HG02870 (cell line): ENCODE measurements at regions not wholly inside any gene's neighbourhood (a gene's known extent, or its start where the extent isn't known, plus 50 kb on each side); places are given as distances from the start of the nearest gene placed in this dataset.
"Not testable (repeated sequence)": the region's sequence is repeated elsewhere in the genome, so short reads cannot be mapped to it uniquely, and the experiment has no call there.

ENCODE experiments used
- ATAC-seq: cut with Tn5 transposase; IDR thresholded peaks from one replicate; pipeline ENCODE4 v1.9.1; 2021; ENCODE audit warnings: mild to moderate bottlenecking, moderate library complexity; ENCODE audit not compliant: unreplicated experiment

DNA sequence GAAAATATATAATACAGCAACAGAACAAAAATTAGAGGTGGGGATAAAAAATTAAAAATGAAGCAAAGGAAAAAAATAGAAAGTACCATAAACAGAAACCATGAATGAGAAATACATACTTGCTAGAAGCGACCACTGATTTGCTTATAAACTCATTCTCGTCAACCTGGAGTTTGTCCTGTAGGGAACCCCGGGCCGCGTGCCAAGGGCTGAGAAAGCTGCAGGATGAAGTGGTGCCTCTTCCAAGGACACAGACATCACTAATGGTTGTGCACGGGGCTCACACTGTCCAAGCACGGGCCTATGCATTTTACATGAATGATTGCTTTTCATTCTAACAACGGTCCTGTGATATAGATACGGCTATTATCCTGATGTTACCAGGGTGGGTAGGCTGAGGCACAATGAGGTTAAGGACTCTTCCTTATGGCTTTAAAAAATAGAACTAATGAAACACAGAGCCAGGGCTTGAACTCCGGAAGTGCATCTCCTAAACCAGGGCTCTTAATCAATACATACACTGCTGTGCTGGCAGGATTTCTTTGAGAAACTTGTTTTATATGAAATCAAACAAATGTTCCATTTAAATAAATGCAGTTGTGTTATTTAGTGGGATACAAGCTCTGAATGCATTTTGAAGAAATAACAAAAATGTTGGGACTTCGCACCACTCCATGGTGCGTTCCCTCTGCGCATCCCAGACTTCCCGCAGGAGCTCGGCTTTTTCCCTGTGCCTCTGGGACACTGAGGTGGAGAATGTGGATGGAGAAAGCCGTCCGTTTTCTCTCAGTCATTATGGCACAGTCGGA is 113.9 kb upstream of the PHACTR3 start:
- ATAC-seq = not testable (repeated sequence)

GRCh38 chr20:59491884-59492283 is 112.5 kb upstream of the PHACTR3 start:
- ATAC-seq = no peak

GRCh38 chr20:59493926-59494325 is 110.4 kb upstream of the PHACTR3 start:
- no peak for ATAC-seq

- ATAC-seq = no peak
Observed at GRCh38 chr20:59495166-59495565, 109.2 kb upstream of the PHACTR3 start.

DNA sequence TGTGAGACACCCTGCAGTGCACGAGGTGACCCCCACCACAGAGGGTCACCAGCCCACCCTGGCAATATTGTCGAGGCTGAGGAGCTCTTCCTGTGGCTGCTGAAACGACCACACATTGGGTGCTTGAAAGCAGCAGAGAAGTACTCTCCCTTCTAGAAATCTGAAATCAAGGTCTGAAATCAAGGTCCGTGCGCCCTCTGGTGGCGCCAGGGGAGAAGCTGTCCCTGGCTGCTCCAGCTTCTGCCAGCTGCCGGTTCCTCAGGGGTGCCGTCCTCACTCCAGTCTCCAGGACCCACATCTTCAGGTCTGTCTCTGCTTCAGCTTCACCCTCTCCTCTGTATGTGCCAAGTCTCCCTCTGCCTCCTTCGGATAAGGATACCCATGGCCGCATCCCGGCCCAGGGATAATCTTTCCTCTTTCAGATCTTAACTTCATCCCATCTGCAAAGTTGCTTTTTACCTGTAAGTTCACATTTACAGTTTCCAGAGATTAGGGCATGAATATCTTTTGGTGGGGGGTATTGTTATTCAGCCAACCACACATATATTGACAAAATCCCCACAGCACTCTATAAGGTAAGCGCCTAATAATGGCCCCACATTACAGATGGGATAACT is 108.3 kb upstream of the PHACTR3 start:
- ATAC-seq = no peak

DNA sequence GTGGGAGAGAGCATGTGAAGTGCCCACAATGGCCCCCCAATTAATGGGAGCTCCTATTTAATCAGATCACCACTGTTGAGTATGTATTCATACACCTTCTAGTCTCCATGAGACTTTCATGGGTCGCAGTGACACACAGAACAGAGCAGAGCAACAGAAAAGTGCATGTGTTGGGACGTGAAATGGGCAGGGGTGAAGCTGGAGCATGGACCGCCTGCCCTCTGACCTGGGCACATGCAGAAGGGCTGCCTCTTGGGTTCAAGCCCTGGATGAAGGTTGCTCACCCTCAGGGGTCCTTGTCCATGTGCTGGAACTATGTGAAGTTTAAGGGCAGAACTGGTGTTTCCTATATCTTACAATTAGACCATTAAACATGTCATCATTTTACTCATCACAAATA is 106.0 kb upstream of the PHACTR3 start:
- no peak for ATAC-seq

- no peak for ATAC-seq
Observed at GRCh38 chr20:59499863-59500262, 104.5 kb upstream of the PHACTR3 start.

GRCh38 chr20:59508729-59509128 is 95.6 kb upstream of the PHACTR3 start:
- no peak for ATAC-seq

DNA sequence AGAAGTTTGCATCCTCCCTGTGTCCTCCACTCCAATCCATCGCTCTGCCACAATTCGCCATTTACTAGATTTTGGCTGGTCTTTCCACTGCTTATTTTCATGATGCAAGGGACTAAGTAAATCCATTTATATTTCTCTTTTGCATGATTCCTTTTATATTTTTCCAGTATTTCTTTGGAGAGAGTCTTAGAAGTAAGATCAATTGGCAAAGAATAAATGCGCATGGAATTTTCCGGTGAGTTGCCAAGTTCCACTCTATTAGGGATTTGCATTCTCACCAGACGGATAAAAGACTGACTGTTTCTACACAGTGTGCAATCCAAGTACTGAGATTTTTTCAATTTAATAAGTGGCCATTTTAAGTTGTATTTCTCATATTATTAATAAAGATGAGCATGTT is 91.7 kb upstream of the PHACTR3 start:
- ATAC-seq = no peak

DNA sequence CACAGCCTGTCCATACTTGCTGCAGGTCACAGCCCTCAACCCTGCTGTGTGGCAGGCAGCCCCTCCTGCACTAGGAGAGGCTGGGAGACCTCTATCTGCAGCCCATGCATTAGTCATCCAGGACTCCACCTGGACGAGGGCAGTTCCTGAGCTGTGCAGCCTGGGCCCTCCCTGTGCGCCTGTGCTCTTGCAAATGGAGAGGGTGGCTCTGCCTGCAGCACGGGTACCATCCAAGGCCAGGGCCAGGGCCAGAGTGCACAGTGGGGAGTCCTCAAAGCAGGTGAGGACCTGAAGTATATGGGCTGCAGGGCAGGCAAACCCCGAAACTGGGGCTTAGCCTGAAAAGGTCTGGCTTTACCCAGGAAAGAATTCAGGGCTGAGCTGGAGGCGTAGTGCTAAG is 89.8 kb upstream of the PHACTR3 start:
- ATAC-seq = no peak

- ATAC-seq = no peak
Observed at GRCh38 chr20:59515013-59515905, 89.1 kb upstream of the PHACTR3 start.

GRCh38 chr20:59515906-59516209 is 88.5 kb upstream of the PHACTR3 start:
- no peak for ATAC-seq

GRCh38 chr20:59518881-59519706 is 85.2 kb upstream of the PHACTR3 start:
- peak; percentile 63 for ATAC-seq

DNA sequence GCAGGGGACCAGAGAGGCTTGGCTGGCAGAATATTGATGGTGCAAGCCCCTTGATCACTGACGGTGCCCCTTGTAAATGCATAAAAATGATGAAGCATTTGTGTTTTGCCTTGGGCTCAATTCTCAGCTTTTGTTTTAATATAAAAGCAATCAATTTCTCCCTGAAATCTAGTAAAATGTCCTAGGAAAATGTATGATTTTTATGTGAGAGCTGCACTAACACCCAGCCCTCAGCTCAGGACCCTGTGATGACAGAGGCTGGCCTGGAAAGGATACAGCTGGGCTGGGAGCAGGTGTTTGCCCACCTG is 84.7 kb upstream of the PHACTR3 start:
- no peak for ATAC-seq

GRCh38 chr20:59520814-59521213 is 83.5 kb upstream of the PHACTR3 start:
- ATAC-seq = no peak

DNA sequence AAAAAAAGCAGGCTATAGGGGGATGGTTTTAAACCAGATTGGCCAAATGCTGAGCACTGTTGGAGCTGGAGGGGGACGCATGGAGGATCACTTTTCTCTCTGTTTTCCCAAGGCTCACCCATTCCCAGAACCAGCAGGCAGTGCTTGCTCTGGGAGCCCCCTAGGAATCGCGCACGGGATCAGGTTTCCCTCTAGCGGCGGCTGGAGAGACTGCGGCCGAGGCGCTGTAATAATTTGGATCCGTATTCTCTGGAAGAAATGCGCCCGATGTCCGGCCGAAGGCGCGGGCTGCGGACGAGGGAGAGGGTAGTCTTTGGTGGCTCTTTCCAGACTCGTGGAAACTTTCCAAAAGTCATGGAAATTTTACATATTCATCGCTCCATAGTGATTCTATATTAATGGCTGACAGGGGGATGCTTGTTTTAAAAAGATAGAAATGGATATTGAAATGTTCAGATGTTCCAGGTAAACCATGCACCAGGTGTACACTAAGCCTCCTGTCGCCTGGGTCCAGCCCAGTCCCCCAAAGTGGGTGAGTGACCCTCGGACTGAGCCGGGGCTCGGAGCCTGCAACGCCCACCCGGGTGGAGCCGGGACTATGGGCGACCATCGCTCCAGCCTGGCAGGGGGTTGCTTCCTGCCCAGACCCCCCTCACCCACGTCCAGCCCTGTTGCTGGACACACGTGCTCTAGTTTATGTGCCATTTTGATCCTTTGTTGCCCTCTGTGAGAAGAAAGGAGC is 78.7 kb upstream of the PHACTR3 start:
- ATAC-seq = no peak

- ATAC-seq = no peak
Observed at GRCh38 chr20:59526242-59527225, 77.8 kb upstream of the PHACTR3 start.

DNA sequence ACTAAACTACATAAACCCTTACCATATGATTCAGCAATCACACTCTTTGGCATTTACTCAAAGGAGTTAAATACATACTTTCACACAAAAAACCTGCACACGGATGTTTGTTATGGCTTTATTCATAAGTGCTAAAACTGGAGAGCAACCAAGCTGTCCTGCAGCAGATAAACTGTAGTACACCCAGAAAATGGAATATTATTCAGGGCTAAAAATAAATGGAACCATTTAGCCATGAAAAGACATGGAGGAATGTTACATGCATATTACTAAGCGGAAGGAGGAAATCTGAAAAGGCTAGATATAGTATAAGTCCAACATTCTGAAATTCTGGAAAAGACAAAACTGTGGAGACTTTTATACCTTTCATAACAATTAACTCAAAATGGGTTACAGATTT is 73.6 kb upstream of the PHACTR3 start:
- ATAC-seq = no peak

GRCh38 chr20:59537991-59538390 is 66.3 kb upstream of the PHACTR3 start:
- no peak for ATAC-seq
